ENCODE measurements at regions not wholly inside any gene's neighbourhood (a gene's known extent, or its start where the extent isn't known, plus 50 kb on each side); places are given as distances from the start of the nearest gene placed in this dataset.
A peak's percentile ranks its signal among the peaks of the same experiment; 100 is the strongest.

DNA sequence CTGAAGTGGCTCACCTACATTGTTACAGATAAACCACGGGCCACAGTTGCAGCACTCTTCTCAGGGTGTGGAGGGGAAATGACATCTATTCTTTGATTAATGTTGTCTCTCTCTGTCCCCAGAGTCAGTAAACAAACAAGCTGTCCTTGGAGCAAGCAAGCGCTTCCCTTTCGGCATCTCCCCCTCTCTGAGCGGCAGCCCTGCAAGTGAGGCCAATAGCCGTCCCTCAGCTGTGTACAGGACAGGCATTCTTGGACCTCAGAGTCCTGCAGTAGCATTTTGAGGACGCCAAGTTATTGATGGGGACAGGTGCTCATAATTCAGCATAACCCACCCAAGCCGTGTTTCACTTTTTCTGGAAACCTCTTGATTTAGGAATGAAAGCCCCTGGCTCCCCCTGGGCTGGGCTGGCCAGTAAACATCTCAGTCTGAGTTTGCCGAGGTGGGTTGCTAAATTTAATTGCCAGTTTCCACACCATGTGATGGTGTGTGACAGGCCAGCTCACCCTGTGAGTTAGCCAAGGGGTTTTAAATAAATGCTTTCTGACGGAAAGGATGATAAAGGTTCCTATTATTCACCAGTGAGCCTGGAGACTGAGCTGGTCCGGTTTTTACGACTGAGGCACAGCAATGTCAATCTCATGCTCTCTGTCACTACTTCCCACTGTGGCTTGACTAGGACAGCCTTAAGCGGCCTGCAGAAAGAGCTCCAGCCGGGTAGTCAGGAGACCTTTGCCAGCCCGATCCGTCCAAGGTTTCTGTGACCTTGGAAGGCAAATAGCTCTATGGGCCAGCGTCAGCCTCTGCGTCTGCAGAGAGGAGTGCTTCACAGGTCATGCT lies 214.8 kb upstream of the RREB1 start:
- Histone ChIP-seq H3K36me3 (no peaks in the 10 kb centered on the region), H3K9me3 (no peaks in the 10 kb centered on the region), H3K4me1 (peaks cover 3 to 50% (median 25%) of the 10 kb centered on the region in 6 donors), H3K4me3 (no peak overlapping the region), H3K27ac (peak overlapping the region in 7 of 8 donors; percentile 63 to 80 (median 77)), H3K27me3 (replicated peaks in 1 of 7) (no peaks in the 10 kb centered on the region)
- DNase-seq: no peak
- 54 to 82% (median 56%) methylated on average over 16 to 17 of the region's 17 CpGs for WGBS, 5 donors
- TF ChIP-seq POLR2AphosphoS5 (IDR thresholded peaks at IDR 0.05): peak in 2 of 3 donors; percentile 43 to 70
- TF ChIP-seq POLR2A (IDR thresholded peaks at IDR 0.05): no peak
- intact Hi-C loops (cut with DNase I; ENCODE audit: low total_unique reads): no loop called here

DNA sequence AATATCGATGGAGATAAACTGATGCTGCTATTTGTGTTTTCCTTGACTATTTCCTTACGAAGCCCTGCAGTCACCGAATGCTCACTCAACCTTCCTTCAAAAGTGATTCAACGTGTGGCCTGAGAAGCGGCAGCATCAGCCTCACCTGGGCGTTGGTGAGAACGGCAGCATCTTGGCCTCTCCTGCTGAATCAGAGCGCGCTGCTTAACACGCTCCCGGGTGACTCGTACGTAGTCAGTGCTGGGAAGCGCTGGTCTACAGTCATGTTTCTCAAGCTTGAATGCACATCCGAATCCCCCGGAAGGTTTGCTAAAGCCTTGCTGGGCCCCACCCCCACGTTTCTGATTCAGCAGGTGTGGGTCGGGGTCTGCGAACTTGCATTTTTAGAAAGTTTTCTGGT lies 214.1 kb upstream of the RREB1 start:
- intact Hi-C loops (cut with DNase I; ENCODE audit: low total_unique reads): no loop called here

DNA sequence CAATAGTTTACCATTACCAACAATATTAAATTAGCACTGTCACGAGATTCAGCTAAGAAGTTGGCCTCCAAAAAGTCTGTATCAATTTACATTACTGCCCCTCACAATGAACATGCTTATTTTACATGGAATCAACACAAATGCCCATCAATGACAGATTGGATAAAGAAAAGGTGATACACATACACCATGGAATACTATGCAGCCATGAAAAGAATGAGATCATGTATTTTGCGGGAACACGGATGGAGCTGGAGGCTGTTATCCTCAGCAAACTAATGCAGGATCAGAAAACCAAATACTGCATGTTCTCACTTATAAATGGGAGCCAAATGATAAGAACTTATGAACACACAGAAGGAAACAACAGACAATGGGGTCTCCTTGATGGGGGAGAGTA lies 211.8 kb upstream of the RREB1 start:
- intact Hi-C loops (cut with DNase I; ENCODE audit: low total_unique reads): no loop called here

More for the DNA sequence above, 214.1 kb upstream of the RREB1 start:
- Histone ChIP-seq H3K27me3 (replicated peaks in 1 of 7) (no peaks in the 10 kb centered on the region), H3K36me3 (no peaks in the 10 kb centered on the region), H3K9me3 (no peaks in the 10 kb centered on the region), H3K27ac (peak overlapping the region in 7 of 8 donors; percentile 49 to 80 (median 71)), H3K4me1 (peaks cover 3 to 50% (median 25%) of the 10 kb centered on the region in 6 donors), H3K4me3 (no peak overlapping the region)
- WGBS, 5 donors: 59 to 80% (median 71%) methylated on average over 18 to 19 of the region's 19 CpGs
- TF ChIP-seq, protein P1, sequence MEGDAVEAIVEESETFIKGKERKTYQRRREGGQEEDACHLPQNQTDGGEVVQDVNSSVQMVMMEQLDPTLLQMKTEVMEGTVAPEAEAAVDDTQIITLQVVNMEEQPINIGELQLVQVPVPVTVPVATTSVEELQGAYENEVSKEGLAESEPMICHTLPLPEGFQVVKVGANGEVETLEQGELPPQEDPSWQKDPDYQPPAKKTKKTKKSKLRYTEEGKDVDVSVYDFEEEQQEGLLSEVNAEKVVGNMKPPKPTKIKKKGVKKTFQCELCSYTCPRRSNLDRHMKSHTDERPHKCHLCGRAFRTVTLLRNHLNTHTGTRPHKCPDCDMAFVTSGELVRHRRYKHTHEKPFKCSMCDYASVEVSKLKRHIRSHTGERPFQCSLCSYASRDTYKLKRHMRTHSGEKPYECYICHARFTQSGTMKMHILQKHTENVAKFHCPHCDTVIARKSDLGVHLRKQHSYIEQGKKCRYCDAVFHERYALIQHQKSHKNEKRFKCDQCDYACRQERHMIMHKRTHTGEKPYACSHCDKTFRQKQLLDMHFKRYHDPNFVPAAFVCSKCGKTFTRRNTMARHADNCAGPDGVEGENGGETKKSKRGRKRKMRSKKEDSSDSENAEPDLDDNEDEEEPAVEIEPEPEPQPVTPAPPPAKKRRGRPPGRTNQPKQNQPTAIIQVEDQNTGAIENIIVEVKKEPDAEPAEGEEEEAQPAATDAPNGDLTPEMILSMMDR (IDR thresholded peaks at IDR 0.05 in 8 of 11, conservative IDR thresholded peaks at IDR 0.05 in 3 of 11): no peak
- no peak for DNase-seq

DNA sequence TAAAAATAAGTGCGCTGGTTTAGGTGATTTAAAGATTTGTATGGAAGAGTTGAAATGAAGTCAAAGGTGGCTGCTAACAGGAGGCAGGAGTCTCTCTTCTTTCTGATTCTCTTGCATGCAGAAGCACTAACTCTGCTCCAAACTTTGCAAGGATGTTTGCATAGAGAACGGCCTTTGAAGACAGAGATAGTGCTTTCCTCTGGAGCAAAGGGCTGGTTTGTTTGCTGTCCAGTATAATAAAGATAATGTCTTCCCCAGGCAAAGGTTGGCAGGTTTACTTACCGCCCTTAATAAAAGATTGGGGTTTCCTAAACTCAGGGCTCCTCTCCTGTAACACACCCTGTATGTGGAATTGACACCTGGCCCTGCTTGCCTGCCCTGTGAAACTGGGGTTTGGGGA lies 210.6 kb upstream of the RREB1 start:
- H3K36me3 ChIP-seq: no peaks in the 10 kb centered on the region
- no peak for DNase-seq
- WGBS, 5 donors: 86 to 92% (median 89%) methylated on average over 3 of the region's 3 CpGs
- no peak overlapping the region for H3K27ac ChIP-seq
- no peak overlapping the region for H3K4me3 ChIP-seq
- TF ChIP-seq POLR2A (IDR thresholded peaks at IDR 0.05) (no peak), POLR2AphosphoS5 (IDR thresholded peaks at IDR 0.05) (no peak)
- TF ChIP-seq, protein P1 (IDR thresholded peaks at IDR 0.05 in 8 of 11, conservative IDR thresholded peaks at IDR 0.05 in 3 of 11): no peak
- intact Hi-C loops (cut with DNase I; ENCODE audit: low total_unique reads): no loop called here
- H3K27me3 ChIP-seq (replicated peaks in 1 of 7): no peaks in the 10 kb centered on the region
- H3K4me1 ChIP-seq: peaks cover 0 to 41% (median 17%) of the 10 kb centered on the region in 6 donors
- no peaks in the 10 kb centered on the region for H3K9me3 ChIP-seq

More for the DNA sequence above, 211.8 kb upstream of the RREB1 start:
- no peak overlapping the region for H3K27ac ChIP-seq
- no peak overlapping the region for H3K4me3 ChIP-seq
- no peaks in the 10 kb centered on the region for H3K9me3 ChIP-seq
- no peaks in the 10 kb centered on the region for H3K27me3 ChIP-seq (replicated peaks in 1 of 7)
- H3K4me1 ChIP-seq: peaks cover 0 to 46% (median 21%) of the 10 kb centered on the region in 6 donors
- no peak for DNase-seq
- TF ChIP-seq POLR2A (IDR thresholded peaks at IDR 0.05): no peak
- TF ChIP-seq, protein P1 (IDR thresholded peaks at IDR 0.05 in 8 of 11, conservative IDR thresholded peaks at IDR 0.05 in 3 of 11): no peak
- no peak for TF ChIP-seq POLR2AphosphoS5 (IDR thresholded peaks at IDR 0.05)
- WGBS, 5 donors: 90 to 98% (median 95%) methylated on average over 3 of the region's 3 CpGs
- H3K36me3 ChIP-seq: no peaks in the 10 kb centered on the region
